SK-N-SH treated with all-trans-retinoic acid at 6 μM for 48 hours (cell line): ENCODE measurements at regions not wholly inside any gene's neighbourhood (a gene's known extent, or its start where the extent isn't known, plus 50 kb on each side); places are given as distances from the start of the nearest gene placed in this dataset.

Experiments used
- CSRNP3 ChIP-seq: fragments of 250-450 bp; sonication (Bioruptor Pico); IDR thresholded peaks from 2 replicates; pipeline ENCODE4 v1.5.1; 2021; ENCODE audit warnings: mild to moderate bottlenecking, moderate library complexity
- ISL1 ChIP-seq: fragments of 250-450 bp; sonication (Bioruptor Pico); IDR thresholded peaks from 2 replicates; pipeline ENCODE4 v2.1.2; 2022; ENCODE audit warnings: mild to moderate bottlenecking, moderate library complexity
- OSR1 ChIP-seq: fragments of 250-450 bp; sonication (Bioruptor Pico); IDR thresholded peaks from 2 replicates; pipeline ENCODE4 v1.8.0; 2022; ENCODE audit warnings: moderate library complexity, mild to moderate bottlenecking, inconsistent platforms
- RARB ChIP-seq: fragments of 250-450 bp; sonication (Bioruptor Pico); IDR thresholded peaks from 2 replicates; pipeline ENCODE4 v1.8.0; 2021; ENCODE audit warnings: mild to moderate bottlenecking, moderate library complexity
- TF ChIP-seq, protein P1 (sequence below): fragments of 250-450 bp; sonication (Bioruptor Pico); IDR thresholded peaks from 2 replicates; pipeline ENCODE4 v1.8.0; 2021; ENCODE audit warnings: low read depth, mild to moderate bottlenecking, moderate library complexity, borderline replicate concordance

DNA sequence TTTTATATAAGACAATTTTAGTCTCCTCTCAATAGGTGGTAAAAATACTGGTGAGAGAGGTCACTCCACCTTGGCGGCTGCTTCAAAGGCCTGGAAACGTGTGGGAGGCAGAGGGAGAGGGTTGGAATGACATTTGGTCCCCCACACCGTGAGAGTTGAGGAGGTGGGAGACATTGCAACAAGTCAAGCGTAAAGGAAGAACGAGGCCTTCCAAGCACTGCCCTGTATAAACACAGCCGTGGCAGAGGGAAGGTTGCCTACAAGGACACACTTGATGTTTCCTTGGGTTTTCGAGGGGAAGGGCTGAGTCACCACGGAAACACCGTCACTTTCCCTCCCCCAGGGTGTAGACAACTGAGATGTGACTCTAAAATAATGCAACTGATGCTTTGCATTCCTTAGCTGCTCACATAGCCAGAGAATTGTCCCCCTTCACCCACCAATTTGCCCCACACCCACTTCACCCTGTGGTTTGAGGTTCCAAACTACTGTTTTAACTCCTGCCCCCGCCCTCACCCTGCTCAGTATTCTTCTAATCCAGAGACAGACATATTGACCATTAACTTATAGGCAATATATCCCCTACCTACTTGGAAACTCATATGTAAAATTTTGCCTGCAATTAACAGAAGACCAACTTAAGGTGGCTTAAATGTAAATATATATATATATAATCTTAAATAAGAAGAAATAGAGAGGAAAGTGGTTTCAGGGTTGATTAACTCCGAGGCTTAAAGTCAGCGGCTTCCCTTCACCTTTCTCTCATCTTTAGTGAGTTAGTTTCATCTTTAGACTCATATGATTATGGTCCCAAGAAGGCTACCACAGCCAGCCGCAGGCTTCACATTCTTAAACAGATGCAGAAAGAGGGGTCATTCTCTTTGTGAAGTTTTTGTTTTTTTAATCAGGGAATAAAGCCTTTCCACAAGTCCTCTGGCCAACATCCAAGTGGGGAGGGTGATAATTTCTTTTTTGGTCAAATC lies 54.1 kb upstream of the BDNF start (continued):
- TF ChIP-seq, protein P1, sequence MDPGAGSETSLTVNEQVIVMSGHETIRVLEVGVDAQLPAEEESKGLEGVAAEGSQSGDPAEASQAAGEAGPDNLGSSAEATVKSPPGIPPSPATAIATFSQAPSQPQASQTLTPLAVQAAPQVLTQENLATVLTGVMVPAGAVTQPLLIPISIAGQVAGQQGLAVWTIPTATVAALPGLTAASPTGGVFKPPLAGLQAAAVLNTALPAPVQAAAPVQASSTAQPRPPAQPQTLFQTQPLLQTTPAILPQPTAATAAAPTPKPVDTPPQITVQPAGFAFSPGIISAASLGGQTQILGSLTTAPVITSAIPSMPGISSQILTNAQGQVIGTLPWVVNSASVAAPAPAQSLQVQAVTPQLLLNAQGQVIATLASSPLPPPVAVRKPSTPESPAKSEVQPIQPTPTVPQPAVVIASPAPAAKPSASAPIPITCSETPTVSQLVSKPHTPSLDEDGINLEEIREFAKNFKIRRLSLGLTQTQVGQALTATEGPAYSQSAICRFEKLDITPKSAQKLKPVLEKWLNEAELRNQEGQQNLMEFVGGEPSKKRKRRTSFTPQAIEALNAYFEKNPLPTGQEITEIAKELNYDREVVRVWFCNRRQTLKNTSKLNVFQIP (CRISPR knock-in tag), result no peak
- TF ChIP-seq RARB (CRISPR knock-in tag) (no peak), CSRNP3 (CRISPR knock-in tag) (no peak), ISL1 (no peak), OSR1 (CRISPR knock-in tag) (no peak)
